MM.1S (cell line): ENCODE measurements at regions not wholly inside any gene's neighbourhood (a gene's known extent, or its start where the extent isn't known, plus 50 kb on each side); places are given as distances from the start of the nearest gene placed in this dataset.

Experiments used
- EZH2 ChIP-seq: fragments of 300-600 bp; sonication (generic); optimal IDR thresholded peaks from 2 replicates; pipeline ENCODE3; 2017; ENCODE audit warnings: low read depth, mild to moderate bottlenecking, antibody characterized with exemption, low read length, mixed read lengths
- EZH2phosphoT487 ChIP-seq: fragments of 300-600 bp; sonication (generic); IDR thresholded peaks from 2 replicates; pipeline ENCODE4 v1.6.1; 2018; ENCODE audit warnings: antibody characterized with exemption, low read length
- TF ChIP-seq, protein P1 (sequence below): fragments of 300-600 bp; sonication (generic); IDR thresholded peaks from 2 replicates; pipeline ENCODE4 v1.5.1; 2016; ENCODE audit warnings: antibody characterized with exemption, low read length, mixed read lengths

DNA sequence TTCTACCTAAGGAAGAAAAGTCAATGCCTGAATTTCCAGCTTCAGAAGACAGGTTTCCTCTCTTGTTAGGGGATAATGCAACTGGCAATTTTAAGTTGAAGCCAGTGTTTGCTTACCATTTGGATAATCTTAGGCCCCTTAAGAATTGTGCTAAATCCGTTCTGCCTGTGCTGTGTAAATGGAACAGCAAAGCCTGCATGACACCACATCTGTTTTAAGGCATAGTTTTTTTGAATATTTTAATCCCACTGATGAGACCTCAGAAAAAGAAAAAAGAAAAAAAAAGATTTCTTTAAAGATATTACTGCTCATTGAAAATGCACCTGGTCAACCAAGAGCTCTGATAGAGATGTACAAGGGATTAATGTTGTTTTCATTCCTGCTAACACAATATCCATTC is 419.2 kb downstream of the SLITRK6 start:
- TF ChIP-seq EZH2 = no peak
- TF ChIP-seq, protein P1, sequence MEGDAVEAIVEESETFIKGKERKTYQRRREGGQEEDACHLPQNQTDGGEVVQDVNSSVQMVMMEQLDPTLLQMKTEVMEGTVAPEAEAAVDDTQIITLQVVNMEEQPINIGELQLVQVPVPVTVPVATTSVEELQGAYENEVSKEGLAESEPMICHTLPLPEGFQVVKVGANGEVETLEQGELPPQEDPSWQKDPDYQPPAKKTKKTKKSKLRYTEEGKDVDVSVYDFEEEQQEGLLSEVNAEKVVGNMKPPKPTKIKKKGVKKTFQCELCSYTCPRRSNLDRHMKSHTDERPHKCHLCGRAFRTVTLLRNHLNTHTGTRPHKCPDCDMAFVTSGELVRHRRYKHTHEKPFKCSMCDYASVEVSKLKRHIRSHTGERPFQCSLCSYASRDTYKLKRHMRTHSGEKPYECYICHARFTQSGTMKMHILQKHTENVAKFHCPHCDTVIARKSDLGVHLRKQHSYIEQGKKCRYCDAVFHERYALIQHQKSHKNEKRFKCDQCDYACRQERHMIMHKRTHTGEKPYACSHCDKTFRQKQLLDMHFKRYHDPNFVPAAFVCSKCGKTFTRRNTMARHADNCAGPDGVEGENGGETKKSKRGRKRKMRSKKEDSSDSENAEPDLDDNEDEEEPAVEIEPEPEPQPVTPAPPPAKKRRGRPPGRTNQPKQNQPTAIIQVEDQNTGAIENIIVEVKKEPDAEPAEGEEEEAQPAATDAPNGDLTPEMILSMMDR = no peak
- no peak for TF ChIP-seq EZH2phosphoT487
